GM15510 (cell line): ENCODE measurements at regions not wholly inside any gene's neighbourhood (a gene's known extent, or its start where the extent isn't known, plus 50 kb on each side); places are given as distances from the start of the nearest gene placed in this dataset.

ENCODE experiments used
- POLR2A ChIP-seq: IDR thresholded peaks from 3 replicates; pipeline ENCODE4 v1.6.1; 2011; ENCODE audit warnings: borderline replicate concordance; ENCODE audit not compliant: insufficient read length; ENCODE audit errors: extremely low read depth

DNA sequence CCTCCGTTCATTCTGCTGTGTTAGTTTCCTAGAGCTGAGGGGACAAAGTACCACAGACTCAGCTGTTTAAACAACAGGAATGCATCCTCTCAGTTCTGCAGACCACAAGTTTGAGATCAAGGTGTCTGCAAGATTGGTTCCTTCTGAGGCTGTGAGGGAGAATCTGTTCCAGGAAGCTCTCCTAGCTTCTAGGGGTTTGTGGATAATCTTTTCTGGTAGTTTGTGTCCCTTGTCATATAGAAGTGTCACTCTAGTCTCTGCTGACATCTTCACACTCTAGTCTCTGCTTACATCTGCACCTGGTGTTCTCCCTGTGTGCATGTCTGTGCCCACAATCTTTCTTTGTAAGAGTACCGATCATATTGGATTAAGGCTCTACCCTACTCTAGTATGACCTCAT lies 581.8 kb downstream of the RNF144A start:
- no peak for TF ChIP-seq POLR2A

DNA sequence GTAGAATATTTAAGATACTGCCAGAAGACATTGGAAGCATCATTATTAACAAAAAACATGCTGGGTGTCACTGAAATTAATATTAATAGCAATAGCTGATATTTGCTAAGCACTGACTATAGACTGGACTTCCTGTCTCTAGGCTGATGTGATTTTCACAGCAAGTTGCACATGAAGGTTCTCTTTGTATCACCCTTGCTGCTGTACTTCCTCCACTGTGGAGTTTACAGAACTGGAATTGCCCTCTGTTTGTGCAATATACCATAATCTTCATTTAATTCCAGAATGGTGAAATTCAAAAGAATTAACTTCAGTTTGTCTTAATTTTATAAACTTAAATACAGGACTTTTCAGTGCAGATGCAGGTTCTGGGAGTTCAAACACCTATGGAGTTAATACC lies 585.1 kb downstream of the RNF144A start:
- no peak for TF ChIP-seq POLR2A

DNA sequence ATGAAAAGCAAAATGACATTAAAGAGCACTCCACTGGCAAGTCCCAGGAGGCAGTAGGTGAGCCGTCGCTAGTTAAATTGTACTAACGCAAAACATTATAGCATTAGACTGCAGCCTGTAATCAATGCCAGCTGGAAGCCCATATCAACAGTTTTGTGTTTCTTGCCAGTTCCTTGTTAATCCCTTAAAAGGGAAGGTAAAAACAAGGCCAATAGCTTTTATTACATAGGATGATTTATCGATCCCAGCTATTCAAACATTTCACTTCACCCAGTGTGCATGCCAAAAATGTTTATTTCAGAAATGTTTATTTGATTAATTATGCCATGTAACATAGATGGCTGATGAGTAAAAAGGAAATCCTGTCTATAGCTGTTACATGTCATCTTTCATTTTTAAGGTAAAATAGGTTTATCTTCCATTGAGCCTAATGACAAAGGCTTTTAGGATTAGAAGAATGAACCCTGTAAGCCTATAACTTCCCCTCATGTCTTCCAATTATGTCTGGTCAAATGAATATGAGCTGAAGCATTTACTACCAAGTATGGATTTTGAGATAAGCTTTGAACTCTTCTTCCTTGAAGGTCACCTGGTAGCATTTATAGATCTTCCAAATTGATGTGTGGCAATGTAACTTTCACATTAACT lies 591.2 kb downstream of the RNF144A start:
- TF ChIP-seq POLR2A = no peak

DNA sequence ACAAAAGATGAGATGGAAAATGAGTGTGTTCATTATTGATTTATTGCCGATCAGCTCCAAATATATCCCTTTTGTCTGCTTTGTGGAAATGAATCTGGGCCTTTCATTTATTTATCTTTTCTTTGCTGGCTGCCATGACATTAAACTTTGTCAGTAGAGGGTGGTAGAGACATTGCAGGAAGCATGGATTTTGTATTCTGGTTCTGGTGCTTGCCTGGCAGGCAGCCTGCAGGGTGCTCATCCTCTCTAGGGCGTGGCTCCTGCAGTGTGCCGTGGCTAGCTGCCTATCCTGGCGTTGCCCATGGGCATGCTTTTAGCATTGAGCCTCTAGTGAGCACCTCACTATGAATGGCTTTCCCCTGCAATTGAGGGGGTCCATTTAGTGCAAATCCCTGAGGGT lies 593.1 kb downstream of the RNF144A start:
- no peak for TF ChIP-seq POLR2A

DNA sequence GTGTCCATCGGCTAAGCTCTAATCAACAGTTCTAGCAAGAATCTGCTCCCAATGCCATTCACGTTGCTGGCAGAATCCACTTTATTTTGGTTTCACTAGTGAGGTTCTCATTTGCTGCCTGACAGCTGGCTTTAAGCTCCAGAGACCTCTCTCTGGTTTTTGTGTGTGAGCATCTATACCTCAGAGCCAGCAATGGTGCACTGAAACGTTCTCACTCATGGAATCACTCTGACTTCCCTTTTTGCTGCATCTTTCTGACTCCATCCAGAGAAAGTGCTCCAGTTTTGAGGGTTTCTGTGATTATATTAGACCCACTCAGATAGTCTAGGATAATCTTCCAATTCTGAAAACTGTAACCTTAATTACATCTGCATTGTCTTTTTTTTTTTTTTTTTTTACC lies 596.6 kb downstream of the RNF144A start:
- TF ChIP-seq POLR2A = no peak

DNA sequence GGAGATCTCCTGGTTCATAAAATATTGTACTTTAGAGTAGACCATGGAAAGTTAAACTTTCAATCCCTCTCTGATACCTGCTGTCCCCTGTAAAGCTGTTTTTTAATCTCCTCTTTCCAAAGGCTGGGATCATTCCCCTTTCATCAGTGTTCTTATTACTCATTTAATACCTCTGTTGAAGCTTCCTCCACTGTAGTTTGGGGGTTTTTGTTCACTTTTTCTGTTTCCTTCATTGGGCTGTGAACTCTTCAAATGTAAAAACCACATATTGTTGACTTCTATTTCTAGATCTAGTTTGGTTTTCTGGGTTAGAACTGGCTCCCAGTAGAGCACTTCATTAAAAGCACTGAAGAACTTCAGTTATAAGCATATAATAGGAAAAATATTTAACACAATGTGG lies 598.1 kb downstream of the RNF144A start:
- no peak for TF ChIP-seq POLR2A

DNA sequence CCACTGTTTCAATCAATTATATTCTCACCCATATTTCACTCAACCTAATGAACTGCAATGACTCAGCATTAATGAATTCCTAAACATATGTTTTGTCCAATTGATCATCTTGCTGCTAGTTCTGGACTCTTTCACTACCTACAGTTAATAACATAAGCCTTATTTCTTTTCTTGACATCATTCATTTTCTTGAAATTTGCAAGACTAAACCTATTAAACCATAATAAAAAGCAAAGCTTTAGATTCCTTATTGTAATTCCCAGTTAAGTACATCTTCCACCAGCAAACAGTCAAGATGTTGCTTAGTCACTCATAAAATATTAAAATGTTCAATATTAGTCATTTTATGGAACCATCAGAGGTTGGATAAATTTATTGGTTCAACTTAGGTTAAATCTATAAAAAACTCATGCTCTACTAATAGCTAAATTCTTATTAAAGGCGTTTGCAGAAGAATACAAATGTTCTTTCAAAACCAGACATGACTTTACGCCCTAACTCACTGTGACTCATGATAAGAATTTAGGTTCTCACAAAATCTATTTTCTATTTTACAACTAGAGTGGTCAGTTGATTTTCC lies 599.4 kb downstream of the RNF144A start:
- no peak for TF ChIP-seq POLR2A

DNA sequence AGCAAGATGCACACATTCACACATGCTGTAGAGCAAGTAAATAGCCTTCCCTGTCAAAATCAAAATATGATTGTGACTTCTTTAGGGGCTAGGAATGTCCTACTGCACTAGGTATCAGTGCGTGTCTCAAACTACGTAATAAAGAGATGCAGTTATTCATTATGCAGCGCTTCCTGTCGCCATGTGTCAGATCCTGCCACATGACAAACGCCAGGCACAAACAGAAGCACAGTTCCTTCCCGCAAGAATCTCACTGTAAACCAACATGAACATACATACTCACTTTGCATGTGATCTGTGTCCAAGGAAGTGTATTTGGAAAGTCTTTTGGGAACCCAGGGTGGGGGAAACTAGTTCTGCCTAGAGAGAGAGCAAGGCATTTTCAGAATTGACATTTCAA lies 599.9 kb downstream of the RNF144A start:
- no peak for TF ChIP-seq POLR2A

DNA sequence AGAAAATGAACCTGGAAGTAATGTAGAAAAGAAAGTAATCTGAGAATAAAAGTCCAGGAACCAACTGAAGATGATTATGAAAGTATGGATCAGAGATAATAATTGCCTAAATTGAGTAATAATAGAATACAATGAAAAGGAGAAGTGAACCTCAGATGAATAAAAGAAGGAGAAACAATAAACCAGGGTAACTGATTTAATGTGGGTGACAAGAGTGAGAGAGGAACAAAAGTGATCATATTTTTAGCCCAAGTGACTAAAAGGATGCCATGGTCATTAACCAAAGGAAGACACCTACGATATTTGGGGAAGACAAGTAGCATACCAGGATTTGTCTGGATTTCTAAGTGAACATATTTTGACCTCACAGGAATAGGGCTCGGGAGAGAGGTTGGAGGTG lies 600.6 kb downstream of the RNF144A start:
- TF ChIP-seq POLR2A = no peak

DNA sequence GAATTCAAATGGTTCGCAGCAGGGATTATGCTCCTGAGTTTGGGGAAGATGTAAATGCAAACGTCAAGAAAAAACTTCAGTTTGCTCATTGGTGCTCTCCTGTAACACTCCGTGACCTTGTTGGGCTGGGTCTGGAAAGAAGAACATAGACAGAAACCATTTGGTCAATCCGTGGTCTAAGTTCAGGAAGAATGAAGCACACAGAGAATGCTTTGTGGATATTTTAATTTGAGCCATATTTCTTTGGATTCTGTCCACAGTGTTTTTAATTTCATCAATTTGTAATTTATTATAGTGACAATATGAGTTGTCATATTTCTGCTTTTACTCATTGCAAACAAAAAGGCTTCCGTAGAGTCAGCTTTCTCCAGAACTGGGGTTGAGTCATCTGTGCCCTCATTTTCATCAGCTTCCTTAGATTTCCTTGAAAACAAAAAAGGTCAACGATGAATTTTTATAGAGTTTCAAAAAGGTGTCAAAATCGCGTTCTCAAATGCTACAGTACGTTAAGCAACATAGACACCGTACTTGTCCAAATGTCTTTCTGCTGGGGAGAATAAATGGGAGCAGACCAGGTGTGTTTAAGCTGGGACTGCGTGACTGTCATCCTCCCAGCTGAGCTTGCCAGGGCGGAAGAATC lies 606.4 kb downstream of the RNF144A start:
- TF ChIP-seq POLR2A = no peak

DNA sequence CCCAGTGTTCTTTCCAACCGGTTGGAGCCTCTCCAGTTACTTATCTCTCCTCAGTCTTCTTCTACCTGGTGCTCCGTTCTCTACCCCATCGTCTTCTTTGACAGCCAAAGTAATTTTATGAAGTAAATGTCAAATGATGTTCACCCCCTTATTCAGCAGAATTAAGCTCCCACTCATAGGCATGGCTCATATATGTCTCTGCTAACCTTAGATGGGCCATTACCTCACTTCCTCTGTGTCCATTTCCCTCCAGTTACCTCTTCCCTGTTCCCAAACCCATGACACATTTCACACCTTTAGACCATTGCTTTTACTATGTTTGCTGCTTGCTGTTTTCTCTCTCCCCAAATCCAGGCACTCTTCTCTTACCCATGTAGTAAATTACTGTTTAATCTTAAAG lies 607.0 kb downstream of the RNF144A start:
- TF ChIP-seq POLR2A = no peak

DNA sequence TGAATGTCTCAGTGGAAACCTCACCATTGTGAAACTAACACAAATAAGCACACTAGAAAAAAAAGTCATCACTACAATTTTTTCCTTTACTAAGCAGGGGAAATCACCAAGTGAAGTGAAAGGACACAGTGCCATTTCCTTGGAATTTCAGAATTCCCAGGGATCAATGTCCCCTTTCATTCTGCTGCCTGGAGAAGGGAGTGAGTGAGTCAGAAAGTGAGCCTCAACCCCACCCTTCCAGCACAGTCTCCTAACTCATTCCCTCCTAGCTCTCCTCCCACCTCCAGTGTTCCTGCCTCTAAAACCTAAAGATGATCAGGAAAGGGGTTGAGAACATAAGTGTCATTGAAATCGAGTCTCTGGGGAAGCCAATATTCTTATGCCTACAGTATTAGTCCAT lies 608.5 kb downstream of the RNF144A start:
- no peak for TF ChIP-seq POLR2A

DNA sequence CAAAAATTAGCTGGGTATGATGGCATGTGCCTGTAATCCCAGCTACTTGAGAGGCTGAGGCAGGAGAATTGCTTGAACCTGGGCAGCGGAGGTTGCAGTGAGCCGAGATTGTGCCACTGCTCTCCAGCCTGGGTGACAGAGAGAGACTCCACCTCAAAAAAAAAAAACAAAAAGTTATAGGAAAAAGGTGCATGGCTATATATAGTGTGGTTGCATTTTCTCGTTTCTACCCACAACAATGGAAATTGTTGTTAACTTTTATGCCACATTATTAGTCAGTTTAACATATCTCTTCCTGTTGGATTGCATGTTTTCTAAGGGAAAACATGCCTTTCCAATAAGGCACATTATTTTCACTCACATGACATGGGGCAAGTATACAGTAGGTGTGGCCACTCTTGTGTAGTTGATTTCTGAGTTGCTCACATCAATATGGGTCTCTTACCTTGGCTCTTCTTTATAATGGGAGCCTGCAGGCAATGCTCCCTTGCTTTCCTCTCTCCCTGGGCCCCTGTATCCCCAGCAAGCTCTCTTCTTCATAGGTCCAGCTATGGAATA lies 610.0 kb downstream of the RNF144A start:
- TF ChIP-seq POLR2A = no peak

DNA sequence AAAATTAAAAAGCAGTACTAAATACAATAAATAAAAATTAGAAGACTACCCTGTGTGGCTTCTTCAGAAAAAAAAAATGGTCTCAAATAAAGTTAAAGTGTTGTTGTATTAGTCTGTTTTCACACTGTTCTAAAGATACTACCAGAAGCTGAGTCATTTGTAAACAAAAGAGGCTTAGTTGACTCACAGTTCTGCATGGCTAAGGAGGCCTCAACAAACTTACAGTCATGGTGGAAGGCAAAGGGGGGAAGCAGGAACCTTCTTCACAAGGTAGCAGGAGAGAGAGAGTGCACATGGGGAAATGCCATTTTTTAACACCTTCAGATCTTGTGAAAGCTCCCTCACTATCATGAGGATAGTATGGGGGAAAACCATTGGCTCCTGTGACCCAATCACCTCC lies 612.8 kb downstream of the RNF144A start:
- TF ChIP-seq POLR2A = no peak

DNA sequence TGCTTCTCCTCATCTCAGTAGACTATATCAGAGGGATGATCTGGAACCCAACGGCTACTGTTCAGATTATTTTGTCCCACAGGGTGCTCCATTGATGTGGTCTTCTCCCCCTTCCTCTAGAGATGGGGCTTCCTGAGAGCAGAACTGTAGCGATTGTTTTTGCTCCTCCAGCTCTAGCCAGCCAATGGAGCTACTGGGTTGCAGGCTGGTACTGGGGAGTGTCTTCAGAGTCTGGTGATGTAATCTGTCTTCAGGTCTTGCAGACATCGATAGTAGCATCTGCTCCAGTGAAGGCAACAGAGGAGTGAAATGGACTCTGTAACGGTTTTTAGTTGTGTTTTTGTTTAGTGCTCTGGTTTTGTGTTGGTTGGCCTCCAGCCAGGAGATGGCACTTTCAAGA lies 621.9 kb downstream of the RNF144A start:
- TF ChIP-seq POLR2A = no peak

DNA sequence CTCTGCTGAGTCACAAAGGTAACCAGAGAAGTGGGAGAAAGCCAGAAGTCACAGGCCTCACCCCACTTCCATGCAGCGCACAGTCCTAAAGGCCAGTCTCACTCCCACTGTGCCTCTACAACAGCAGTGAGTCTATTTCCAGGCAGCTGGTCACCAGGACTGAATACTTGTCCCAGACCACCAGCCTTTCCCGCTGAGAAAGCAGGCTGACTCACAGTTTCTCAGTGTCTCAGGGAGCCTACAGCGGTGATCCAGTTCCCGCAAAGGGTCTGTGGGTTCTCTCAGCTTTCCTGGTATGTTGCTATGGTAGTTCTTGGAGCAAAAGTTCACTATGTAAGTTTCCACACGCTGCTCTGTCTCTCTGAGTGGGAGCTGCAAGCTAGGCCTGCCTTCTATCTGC lies 622.5 kb downstream of the RNF144A start:
- no peak for TF ChIP-seq POLR2A
